WERI-Rb-1 (cell line): ENCODE measurements at regions not wholly inside any gene's neighbourhood (a gene's known extent, or its start where the extent isn't known, plus 50 kb on each side); places are given as distances from the start of the nearest gene placed in this dataset.
"Not testable (repeated sequence)": the region's sequence is repeated elsewhere in the genome, so short reads cannot be mapped to it uniquely, and the experiment has no call there.

Experiments used
- DNase-seq: peaks from one replicate; pipeline ENCODE4 v3.0.0-alpha.2; 2020
- H3K27ac ChIP-seq: fragments of 250-450 bp; sonication (Bioruptor Pico); 2 replicates; pipeline ENCODE4 v1.5.1; 2020; ENCODE audit warnings: mild to moderate bottlenecking, moderate library complexity
- H3K27me3 ChIP-seq: fragments of 250-450 bp; sonication (Bioruptor Pico); 2 replicates; pipeline ENCODE4 v1.5.1; 2021; ENCODE audit warnings: mild to moderate bottlenecking, low read depth, moderate library complexity; ENCODE audit not compliant: insufficient read depth, severe bottlenecking
- H3K36me3 ChIP-seq: fragments of 250-450 bp; sonication (Bioruptor Pico); 2 replicates; pipeline ENCODE4 v1.5.1; 2020; ENCODE audit warnings: mild to moderate bottlenecking, moderate library complexity
- H3K4me3 ChIP-seq: 2 replicates; pipeline ENCODE4 v1.5.1; 2011; ENCODE audit warnings: low read depth, mild to moderate bottlenecking, control low read depth, low read length
- H3K9me3 ChIP-seq: fragments of 250-450 bp; sonication (Bioruptor Pico); 2 replicates; pipeline ENCODE4 v1.5.1; 2021; ENCODE audit warnings: mild to moderate bottlenecking, moderate library complexity; ENCODE audit not compliant: severe bottlenecking
- TF ChIP-seq, protein P1 (sequence below): IDR thresholded peaks from 2 replicates; pipeline ENCODE4 v1.5.1; 2011; ENCODE audit warnings: low read depth, mild to moderate bottlenecking, control low read depth, inconsistent platforms, low read length

DNA sequence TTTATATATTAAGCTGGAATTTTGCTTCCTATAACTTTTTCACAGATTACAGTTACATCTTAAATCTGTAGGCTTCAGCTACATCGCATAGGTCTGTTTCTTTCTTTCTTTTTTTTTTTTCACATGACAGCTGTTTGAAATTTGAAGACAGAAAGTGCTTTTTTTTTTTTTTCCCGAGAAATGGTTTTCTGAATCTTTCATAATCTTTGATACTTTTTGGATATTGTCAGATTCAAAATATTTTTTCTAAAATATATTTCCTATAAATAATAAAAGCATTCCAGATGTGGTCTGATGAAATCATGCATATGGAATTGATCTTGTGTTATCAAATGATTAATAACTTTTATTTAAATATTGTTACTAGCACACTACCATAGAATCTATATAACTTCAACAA, 212.2 kb downstream of the TAF11L14 start:
- no peak overlapping the region for H3K4me3 ChIP-seq
- TF ChIP-seq, protein P1, sequence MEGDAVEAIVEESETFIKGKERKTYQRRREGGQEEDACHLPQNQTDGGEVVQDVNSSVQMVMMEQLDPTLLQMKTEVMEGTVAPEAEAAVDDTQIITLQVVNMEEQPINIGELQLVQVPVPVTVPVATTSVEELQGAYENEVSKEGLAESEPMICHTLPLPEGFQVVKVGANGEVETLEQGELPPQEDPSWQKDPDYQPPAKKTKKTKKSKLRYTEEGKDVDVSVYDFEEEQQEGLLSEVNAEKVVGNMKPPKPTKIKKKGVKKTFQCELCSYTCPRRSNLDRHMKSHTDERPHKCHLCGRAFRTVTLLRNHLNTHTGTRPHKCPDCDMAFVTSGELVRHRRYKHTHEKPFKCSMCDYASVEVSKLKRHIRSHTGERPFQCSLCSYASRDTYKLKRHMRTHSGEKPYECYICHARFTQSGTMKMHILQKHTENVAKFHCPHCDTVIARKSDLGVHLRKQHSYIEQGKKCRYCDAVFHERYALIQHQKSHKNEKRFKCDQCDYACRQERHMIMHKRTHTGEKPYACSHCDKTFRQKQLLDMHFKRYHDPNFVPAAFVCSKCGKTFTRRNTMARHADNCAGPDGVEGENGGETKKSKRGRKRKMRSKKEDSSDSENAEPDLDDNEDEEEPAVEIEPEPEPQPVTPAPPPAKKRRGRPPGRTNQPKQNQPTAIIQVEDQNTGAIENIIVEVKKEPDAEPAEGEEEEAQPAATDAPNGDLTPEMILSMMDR: no peak
- DNase-seq: no peak

DNA sequence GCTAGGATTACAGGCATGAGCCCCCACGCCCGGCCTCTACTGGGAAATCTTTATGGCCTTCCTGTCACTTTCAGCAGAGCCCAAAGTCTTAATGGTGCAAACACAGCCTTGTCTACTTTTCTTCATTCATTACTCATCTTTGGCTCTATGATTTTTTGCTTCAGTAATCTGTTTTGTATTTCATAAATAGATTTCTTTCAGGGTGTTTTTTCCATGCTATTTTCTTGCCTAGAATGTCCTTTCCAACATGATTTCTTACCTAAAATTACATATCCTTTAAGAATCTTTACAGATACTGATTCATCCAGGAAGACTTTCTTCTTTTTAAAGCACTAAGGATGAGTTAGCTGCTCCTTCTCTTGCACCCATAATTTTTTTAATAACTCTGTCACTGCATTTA, 213.0 kb downstream of the TAF11L14 start:
- no peak overlapping the region for H3K4me3 ChIP-seq
- TF ChIP-seq, protein P1: no peak
- no peak for DNase-seq

More for the DNA sequence above, 212.2 kb downstream of the TAF11L14 start:
- Histone ChIP-seq H3K9me3 (peaks cover 2% of the 10 kb centered on the region), H3K27ac (no peak overlapping the region), H3K27me3 (no peaks in the 10 kb centered on the region), H3K36me3 (no peaks in the 10 kb centered on the region)

DNA sequence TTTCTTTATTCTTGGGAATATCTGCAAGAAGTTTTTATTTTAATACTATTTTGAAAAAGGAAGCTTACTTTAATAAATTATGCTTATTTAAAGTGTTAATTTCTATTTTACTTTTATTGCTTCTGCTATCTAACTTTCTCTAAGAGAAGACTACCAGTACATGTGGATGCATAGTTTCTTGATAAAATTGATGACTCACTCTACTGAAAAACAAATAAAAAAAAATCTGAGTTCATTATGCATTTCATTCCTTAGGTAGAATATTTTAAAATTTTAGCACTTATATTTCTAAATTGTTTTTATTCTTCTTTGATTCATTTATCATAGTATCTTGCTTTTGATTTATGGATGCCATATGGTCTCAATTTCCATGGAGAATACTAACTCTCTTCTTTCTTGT, 217.9 kb downstream of the TAF11L14 start:
- Histone ChIP-seq H3K4me3 (no peak overlapping the region), H3K27me3 (no peaks in the 10 kb centered on the region), H3K9me3 (no peaks in the 10 kb centered on the region), H3K27ac (no peak overlapping the region), H3K36me3 (no peaks in the 10 kb centered on the region)
- TF ChIP-seq, protein P1: no peak
- no peak for DNase-seq

More for the DNA sequence above, 213.0 kb downstream of the TAF11L14 start:
- no peaks in the 10 kb centered on the region for H3K27me3 ChIP-seq
- no peak overlapping the region for H3K27ac ChIP-seq
- H3K36me3 ChIP-seq: no peaks in the 10 kb centered on the region
- no peaks in the 10 kb centered on the region for H3K9me3 ChIP-seq

DNA sequence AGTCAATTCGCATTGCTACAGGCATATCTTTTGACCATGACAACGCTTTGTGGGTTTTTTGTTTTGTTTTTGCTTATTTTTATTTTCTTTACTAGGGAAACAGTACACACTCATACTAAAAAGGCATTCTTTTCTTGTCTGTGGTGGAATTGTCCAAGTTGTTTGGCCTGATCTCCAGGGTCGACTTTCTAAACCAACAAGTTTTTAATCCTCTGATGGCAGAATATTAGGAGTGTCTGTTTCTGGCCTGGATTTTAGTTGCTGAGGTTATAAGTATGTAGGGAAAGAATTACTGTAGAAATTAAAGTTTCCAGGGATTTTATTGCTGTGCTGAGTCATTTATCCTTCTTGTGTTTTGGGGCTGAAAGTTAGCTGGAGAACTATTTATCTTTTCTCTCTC, 218.5 kb downstream of the TAF11L14 start:
- H3K4me3 ChIP-seq: no peak overlapping the region
- TF ChIP-seq, protein P1: no peak
- no peaks in the 10 kb centered on the region for H3K9me3 ChIP-seq
- no peak overlapping the region for H3K27ac ChIP-seq
- no peaks in the 10 kb centered on the region for H3K27me3 ChIP-seq
- DNase-seq: no peak
- H3K36me3 ChIP-seq: no peaks in the 10 kb centered on the region

DNA sequence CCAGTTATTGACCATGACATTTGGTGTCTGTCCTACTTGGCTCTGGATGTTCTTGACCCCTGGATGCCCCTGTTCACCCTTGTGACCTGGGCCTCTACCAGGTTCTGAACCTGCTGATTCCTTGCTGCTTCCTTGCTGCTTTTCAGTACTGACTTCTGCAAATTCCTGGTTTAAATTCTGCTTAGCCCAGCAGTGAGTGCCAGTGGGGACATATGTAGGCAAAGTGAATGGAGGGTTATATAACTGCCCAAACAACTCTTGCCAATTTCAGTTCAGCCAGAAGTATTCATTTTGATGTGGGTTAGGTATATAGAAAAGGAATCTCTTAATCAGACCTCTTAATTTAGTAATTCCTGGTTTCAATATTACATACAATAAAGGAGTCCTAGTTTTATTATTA, 220.6 kb downstream of the TAF11L14 start:
- no peaks in the 10 kb centered on the region for H3K27me3 ChIP-seq
- no peaks in the 10 kb centered on the region for H3K36me3 ChIP-seq
- H3K4me3 ChIP-seq: no peak overlapping the region
- TF ChIP-seq, protein P1: no peak
- H3K9me3 ChIP-seq: no peaks in the 10 kb centered on the region
- DNase-seq: no peak
- no peak overlapping the region for H3K27ac ChIP-seq

DNA sequence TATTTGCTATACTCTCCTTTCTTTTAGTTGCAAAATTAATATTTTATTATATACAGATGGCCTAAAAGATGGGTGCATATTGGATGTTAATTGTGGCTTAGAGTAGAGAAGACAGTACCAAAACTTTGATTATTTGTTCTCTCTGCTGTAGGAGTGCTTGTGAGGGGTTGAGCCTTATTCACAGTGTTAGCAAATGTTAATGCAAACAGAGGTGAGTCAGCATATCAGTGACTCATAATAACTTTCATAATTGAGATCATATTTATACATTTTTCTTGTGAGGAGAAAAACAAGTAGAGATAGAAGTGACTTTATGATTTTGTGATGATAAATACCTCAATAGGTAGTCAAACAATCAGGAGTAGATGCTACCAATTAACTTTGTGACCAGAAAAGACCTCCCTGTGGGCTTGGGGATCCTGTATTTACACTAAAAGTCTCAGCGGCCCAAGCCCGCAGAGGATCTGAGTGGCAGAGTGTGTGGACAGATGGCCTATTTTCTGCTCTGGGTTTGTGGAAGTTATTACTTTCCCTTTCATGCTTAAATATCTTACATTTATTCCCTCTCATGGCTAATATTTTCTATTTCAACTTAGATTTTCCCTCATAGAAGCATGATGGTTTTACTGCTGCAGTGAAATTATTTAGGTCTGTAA, 226.5 kb downstream of the TAF11L14 start:
- Histone ChIP-seq H3K27ac (no peak overlapping the region), H3K4me3 (no peak overlapping the region), H3K36me3 (no peaks in the 10 kb centered on the region), H3K9me3 (no peaks in the 10 kb centered on the region), H3K27me3 (no peaks in the 10 kb centered on the region)
- DNase-seq: no peak
- TF ChIP-seq, protein P1: no peak

DNA sequence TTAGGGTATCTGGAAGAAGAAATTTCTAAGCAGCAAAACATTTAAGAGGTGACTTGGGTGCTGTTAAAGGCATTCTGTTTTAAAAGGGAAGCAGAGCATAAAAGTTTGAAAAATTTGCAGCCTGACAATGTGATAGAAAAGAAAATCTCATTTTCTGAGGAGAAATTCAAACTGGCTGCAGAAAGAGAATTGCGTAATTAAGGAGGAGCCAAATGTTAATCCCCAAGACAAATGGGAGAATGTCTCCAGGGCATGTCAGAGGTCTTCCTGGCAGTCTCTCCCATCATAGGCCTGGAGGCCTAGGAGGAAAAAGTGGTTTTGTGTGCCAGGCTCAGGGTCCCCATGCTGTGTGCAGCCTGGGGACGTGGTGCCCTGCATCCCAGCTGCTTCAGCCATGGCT, 230.6 kb downstream of the TAF11L14 start:
- not testable (repeated sequence) for H3K27me3 ChIP-seq, H3K36me3 ChIP-seq, DNase-seq, H3K9me3 ChIP-seq, H3K4me3 ChIP-seq, H3K27ac ChIP-seq

DNA sequence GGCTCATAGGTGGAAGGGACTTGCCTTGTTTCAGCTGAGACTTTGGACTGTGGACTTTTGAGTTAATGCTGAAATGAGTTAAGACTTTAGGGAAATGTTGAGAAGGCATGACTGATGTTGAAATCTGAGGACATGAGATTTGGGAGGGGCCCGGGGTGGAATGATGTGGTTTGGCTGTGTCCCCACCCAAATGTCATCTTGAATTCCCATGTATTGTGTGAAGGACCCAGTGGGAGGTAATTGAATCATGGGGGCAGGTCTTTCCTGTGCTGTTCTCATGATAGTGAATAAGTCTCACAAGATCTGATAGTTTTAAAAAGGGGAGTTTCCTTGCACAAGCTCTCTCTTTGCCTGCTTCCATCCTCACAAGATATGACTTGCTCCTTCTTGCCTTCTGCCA, 231.7 kb downstream of the TAF11L14 start:
- not testable (repeated sequence) for H3K27ac ChIP-seq, H3K27me3 ChIP-seq

More for the DNA sequence above, 231.7 kb downstream of the TAF11L14 start:
- DNase-seq, H3K4me3 ChIP-seq, H3K9me3 ChIP-seq, H3K36me3 ChIP-seq: not testable (repeated sequence)
